ENCODE measurements at regions not wholly inside any gene's neighbourhood (a gene's known extent, or its start where the extent isn't known, plus 50 kb on each side); places are given as distances from the start of the nearest gene placed in this dataset.
"Not testable (repeated sequence)": the region's sequence is repeated elsewhere in the genome, so short reads cannot be mapped to it uniquely, and the experiment has no call there.

GRCh38 chr2:182477774-182478173 is 50.9 kb upstream of the PDE1A start:
- no peak for DNase-seq (ENCODE audit: low spot score)

GRCh38 chr2:182481676-182482075 is 54.8 kb upstream of the PDE1A start:
- DNase-seq (ENCODE audit: low spot score), result no peak

GRCh38 chr2:182482511-182482910 is 55.7 kb upstream of the PDE1A start:
- no peak for DNase-seq (ENCODE audit: low spot score)

GRCh38 chr2:182496596-182496995 is 69.8 kb upstream of the PDE1A start:
- no peak for DNase-seq (ENCODE audit: low spot score)

- no peak for DNase-seq (ENCODE audit: low spot score)
Observed at GRCh38 chr2:182499706-182500470, 73.1 kb upstream of the PDE1A start.

GRCh38 chr2:182503886-182504285 is 77.0 kb upstream of the PDE1A start:
- peak; percentile 12 for DNase-seq (ENCODE audit: low spot score)

- DNase-seq (ENCODE audit: low spot score), result peak; percentile 58
Observed at GRCh38 chr2:182504903-182505302, 78.1 kb upstream of the PDE1A start.

- DNase-seq (ENCODE audit: low spot score), result no peak
Observed at GRCh38 chr2:182506606-182507005, 79.8 kb upstream of the PDE1A start.

GRCh38 chr2:182508583-182508982 is 81.7 kb upstream of the PDE1A start:
- DNase-seq (ENCODE audit: low spot score), result not testable (repeated sequence)

- DNase-seq (ENCODE audit: low spot score), result no peak
Observed at GRCh38 chr2:182509216-182509615, 82.4 kb upstream of the PDE1A start.

GRCh38 chr2:182521453-182522404 is 94.9 kb upstream of the PDE1A start:
- no peak for DNase-seq (ENCODE audit: low spot score)

- DNase-seq (ENCODE audit: low spot score), result no peak
Observed at GRCh38 chr2:182522405-182522896, 95.6 kb upstream of the PDE1A start.

GRCh38 chr2:182522972-182523473 is 96.2 kb upstream of the PDE1A start:
- no peak for DNase-seq (ENCODE audit: low spot score)

GRCh38 chr2:182530636-182531035 is 103.8 kb upstream of the PDE1A start:
- DNase-seq (ENCODE audit: low spot score), result no peak

GRCh38 chr2:182540252-182540651 is 113.4 kb upstream of the PDE1A start:
- DNase-seq (ENCODE audit: low spot score), result no peak

GRCh38 chr2:182541268-182541667 is 114.4 kb upstream of the PDE1A start:
- no peak for DNase-seq (ENCODE audit: low spot score)

- no peak for DNase-seq (ENCODE audit: low spot score)
Observed at GRCh38 chr2:182542501-182543258, 115.8 kb upstream of the PDE1A start.

GRCh38 chr2:182543741-182544525 is 117.1 kb upstream of the PDE1A start:
- DNase-seq (ENCODE audit: low spot score), result no peak

GRCh38 chr2:182545420-182546167 is 118.8 kb upstream of the PDE1A start:
- DNase-seq (ENCODE audit: low spot score), result no peak
